ENCODE measurements at regions not wholly inside any gene's neighbourhood (a gene's known extent, or its start where the extent isn't known, plus 50 kb on each side); places are given as distances from the start of the nearest gene placed in this dataset.
"Not testable (repeated sequence)": the region's sequence is repeated elsewhere in the genome, so short reads cannot be mapped to it uniquely, and the experiment has no call there.

DNA sequence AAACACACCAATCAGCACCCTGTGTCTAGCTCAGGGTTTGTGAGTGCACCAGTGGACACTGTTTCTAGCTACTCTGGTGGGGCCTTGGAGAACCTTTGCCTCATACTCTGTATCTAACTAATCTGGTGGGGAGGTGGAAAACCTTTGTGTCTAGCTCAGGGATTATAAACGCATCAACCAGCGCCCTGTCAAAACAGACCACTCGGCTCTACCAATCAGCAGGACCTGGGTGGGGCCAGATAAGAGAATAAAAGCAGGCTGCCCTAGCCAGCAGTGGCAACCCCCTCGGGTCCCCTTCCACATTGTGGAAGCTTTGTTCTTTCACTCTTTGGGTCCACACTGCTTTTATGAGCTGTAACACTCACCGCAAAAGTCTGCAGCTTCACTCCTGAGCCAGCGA is 121.8 kb downstream of the FSCB start:
- DNase-seq = not testable (repeated sequence)

DNA sequence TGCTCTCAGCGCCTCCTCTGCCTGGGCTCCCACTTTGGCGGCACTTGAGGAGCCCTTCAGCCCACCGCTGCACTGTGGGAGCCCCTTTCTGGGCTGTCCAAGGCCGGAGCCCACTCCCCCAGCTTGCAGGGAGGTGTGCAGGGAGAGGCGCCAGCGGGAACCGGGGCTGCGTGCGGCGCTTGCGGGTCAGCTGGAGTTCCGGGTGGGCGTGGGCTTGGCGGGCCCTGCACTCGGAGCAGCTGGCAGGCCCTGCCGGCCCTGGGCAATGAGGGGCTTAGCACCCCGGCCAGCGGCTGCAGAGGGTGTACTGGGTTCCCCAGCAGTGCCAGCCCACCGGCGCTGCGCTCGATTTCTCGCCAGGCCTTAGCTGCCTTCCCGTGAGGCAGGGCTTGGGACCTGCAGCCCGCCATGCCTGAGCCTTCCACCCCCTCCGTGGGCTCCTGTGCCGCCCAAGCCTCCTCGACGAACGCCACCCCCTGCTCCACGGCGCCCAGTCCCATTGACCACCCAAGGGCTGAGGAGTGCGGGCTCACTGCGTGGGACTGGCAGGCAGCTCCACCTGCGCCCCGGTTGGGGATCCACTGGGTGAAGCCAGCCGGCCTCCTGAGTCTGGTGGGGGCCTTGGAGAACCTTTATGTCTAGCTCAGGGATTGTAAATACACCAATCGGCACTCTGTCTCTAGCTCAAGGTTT is 122.3 kb downstream of the FSCB start:
- DNase-seq = not testable (repeated sequence)

DNA sequence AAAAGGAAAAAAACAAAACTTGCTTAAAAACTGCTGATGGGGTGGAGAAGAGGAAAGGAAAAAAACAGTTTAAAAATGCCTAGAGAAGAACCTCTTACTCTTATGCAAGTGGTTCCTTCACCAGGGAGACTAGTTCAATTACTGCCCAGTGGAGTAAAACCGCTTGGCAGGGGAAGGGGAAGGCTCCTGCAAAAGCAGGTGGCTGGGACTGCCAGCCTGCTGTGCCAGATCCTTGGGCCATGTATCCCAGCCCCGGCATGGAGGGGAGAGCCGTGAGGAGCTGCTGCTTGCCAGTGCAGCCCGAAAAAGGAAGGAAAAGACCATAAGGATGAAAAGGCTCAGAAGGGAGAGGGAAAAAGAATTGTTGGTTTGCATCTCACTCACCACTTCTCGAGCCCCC is 123.0 kb downstream of the FSCB start:
- no peak for DNase-seq

DNA sequence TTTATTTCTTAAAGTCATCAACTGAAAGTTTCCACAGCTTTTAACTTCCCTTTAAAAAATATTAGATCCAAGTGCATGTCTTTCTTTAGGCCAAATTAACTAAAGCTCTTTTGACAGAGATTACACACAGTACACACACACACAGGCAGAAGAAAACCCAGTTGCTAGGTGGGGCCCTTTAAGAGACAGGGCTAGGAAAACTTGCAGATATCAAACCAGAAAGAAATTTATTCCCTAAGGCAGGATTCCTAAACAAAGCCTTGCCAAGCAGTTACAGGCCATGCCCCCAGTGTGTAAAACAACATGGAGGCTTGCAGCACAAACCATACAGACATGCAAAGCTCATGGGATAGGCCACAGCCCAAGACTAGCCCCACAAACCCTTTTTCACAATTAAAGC is 123.4 kb downstream of the FSCB start:
- DNase-seq = no peak

DNA sequence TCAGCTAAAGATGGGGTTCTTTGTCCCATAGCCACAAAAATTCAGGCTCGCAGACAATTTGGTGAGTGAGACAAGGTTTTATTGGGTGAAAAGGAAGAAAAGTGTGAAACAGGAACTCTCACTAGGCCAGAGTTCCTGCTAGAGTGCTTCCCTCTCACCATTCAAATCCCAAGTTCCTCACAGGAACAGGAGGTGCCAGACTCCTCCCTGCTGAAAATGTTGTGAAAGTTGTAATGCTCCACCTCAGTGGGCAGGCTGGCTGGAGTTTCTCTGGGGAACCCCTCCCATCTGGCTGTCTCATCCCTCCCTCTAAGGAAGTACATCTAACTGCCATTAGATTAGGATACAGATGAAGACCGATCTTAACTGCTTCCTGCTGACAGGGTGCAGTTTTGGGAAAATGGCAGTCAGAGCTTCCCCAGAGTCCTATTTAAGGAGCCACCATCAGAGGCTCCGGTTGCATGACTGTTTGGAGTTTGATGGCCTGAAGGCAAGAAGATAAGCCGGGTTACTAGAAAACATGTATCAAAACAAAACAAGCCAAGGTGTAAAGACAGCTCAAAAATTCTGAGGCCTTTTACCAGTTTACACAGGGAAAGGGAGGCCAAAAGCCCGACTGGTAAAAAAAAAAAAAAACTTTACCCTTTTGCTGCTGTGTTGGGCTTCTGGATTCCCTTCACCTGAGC is 127.6 kb downstream of the FSCB start:
- DNase-seq = no peak

DNA sequence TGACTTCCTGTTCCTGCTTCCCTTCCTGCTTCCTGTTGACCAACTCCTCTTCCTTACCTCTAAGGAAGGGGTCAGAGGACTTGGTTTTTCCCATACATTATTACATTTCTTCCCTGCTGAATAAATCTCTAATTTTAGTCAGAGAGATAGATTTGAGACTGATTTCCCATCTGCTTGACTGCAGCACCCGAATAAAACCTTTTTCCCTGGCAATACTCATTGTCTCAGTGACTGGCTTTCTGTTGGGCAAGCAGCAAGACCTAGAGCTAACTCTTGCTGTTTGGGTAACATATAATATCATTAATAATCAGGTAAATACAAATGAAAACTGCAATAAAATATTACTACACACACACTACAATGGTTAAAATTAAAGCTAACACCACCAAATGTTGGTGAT is 132.2 kb downstream of the FSCB start:
- no peak for DNase-seq

DNA sequence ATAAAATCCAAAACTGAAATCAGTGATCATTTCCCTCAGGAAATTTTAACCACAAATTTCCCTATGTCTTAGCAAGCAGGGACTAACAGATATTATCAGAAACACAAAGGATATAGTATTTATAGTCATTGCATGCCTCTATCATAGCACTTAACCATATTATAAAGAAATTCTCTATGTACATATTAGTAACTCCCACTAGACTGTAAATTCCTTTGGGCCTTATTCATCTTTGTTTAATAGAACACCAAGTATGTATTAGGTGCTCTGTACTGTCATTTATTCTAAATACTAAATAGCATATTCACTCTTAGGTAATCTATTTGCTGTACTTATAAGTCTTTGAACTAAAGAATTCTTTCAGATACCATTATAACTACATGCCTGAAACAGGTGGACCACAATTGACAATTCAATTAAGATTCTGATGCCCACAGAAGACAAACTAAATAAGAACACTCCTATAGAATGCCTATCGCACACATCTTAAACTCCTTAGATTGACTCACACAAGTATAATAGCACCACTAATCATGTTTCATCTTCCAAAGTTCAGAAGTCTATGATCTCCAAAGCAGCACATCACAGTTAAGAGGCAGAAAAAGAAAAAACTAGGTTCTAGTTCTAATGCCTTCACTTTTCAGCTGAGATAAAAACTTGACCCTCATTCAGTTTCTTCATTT is 134.1 kb downstream of the FSCB start:
- DNase-seq = no peak

DNA sequence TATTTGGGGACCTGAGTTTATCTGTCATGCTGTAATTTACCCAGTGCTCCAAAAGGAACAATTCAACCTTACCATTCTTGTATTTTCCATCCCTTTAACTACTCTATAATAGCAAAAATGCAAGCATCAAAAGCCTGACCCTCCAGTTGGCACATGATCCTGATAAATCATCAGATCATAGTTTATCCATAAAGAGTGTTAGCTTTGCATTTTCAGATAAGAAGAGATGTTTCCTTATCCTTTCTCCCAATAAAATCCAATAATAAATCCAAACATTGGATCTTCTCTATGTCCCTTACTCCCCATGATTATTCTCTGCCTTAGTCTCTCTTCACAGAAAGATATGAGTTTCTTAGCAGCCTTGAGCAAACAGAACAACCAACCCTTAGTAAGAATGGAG is 134.9 kb downstream of the FSCB start:
- DNase-seq = no peak

DNA sequence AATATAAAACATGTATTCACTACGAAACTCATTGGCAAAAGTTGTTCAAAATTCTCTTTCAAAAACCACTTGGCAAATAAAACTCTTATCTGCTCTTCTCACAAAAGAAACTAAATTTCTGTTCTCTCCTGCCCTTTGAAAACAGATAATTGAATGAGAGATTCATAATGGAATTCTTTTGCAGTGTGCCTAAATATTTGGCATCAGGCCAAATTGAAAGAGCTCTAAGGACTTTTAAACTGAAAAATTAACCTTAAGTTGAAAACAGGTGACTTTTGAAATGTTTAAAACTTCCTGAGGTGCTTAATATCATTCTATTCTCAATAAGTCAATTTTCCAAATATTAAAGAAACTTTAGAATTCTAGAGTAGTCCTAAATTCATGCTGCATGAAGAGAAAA is 136.4 kb downstream of the FSCB start:
- DNase-seq = no peak

DNA sequence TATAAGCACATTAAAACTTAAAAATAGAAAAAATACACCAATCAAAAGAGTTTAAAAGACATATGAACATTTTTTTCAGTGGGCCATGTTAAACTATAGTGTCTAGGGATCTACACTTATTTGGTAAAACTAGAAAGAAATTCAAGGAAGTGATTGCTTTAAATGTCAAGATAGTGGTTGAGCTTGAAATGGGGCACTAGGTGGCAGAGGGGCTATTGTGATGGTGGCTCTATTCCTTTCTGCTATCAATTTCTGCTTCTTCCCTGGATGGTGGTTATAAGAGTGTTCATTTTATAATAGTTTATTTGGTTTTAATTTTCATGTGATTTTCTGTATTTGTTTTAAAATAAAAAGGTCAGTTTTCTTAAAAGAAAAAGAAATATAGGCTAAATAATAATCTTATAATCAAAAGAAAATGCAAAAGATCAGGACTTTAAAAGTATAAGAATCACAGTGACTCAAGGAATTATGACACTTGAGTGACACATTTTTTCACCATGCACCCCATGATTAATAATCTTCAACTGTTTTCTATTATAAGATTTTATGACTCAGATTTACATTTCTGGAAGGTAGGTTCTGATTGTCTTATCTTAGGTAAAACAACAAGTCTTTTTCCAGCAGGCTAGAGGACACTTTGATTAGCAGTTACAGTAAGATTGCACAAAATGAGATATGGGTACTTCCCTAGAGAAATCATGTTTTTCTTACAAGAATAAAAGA is 137.5 kb downstream of the FSCB start:
- DNase-seq = no peak

DNA sequence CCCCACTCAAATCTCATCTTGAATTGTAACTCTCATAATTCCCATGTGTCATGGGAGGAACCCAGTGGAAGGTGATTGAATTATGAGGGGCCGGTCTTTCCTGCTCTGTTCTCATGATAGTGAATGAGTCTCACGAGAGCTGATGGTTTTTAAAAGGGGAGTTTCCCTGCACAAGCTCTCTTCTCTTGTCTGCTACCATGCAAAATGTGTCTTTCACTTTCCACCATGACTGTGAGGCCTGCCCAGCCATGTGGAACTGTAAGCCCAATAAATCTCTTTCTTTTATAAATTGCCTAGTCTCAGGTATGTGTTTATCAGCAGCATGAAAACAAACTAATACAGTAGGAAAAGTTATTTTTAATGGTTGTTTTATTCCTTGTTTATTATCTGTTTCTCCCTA is 146.0 kb downstream of the FSCB start:
- DNase-seq = no peak

DNA sequence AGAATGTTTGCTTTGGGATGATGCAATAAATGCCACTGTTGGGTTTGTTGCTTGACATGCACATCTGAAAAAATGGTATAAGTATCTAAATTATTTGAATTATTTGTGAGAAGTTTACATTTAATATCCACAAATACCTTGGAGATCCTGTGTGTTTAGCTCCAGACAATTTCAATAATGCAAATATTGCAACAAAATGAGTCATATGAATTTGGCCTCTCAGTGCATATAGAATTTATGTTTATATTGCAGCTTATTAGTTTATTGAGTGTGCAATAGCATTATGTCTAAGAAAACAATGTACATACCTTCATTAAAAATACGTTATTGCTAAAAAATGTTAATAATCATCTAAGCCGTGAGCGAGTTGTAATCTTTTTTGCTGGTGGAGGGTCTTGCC is 153.3 kb downstream of the FSCB start:
- DNase-seq = no peak

DNA sequence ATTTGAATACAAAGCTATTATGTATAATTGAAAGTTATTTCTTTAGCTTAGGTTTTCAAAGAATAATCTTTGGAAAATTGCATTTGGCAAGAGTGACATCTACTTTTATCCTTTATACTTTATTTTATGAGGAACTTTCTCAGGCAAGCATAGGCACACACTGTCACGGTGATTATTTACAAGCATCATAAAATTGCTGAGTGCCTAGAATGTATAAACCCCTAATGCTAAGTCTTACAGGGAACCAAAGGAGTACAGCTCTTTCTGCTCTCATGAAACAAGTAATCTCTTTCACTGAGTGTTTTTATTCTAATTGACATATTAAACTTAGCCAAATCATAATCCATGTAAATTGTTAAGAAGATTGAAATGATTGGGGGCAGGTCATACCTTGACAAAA is 154.9 kb downstream of the FSCB start:
- no peak for DNase-seq

DNA sequence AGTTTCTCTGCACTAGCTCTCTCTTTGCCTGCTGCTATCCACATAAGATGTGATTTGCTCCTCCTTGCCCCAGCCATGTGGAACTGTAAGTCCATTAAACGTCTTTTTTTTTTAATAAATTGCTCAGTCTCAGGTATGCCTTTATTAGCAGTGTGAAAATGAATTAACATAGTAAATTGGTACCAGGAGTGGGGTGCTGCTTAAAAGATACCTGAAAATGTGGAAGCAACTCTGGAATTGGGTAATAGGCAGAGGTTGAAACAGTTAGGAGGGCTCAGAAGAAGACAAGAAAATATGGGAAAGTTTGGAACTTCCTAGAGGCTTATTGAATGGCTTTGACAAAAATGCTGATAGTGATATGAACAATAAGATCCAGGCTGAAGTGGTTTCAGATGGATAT is 159.8 kb downstream of the FSCB start:
- no peak for DNase-seq

DNA sequence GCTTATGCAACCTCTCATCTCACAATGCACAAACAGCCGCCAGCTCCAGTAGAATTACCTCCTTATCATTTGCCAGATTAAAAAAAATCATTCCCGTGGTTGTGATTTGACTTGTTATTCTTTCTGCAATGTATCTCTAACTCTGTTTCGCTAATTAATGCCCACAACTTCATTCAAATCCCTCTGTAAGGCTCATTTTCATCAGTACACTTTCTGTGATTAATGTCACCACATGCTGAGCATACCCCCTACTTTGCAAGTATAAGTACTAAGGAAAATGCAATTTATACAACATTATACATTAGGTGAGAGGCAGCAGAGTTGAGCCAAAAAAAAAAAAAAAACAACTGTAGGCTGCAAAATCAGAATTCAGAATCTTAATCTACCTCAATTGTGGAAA is 166.0 kb downstream of the FSCB start:
- DNase-seq = no peak

DNA sequence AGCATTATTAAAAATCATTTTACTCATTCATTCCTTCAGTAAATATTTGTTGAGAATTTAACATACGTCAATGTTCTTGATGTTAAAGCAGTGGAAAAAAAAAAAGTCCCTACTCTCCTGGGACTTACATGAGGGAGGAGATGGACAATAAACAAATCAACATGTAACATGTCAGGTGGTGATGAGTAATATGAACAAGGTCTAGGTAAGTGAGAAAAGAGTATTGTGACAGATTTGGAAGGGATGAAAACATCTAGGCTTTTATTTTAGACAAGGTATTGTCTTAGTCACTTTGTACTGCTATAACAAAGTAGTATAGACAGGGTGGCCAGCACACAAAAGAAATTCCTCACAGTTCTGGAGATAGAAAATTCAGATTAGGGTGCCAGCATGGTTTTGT is 167.2 kb downstream of the FSCB start:
- DNase-seq = no peak

DNA sequence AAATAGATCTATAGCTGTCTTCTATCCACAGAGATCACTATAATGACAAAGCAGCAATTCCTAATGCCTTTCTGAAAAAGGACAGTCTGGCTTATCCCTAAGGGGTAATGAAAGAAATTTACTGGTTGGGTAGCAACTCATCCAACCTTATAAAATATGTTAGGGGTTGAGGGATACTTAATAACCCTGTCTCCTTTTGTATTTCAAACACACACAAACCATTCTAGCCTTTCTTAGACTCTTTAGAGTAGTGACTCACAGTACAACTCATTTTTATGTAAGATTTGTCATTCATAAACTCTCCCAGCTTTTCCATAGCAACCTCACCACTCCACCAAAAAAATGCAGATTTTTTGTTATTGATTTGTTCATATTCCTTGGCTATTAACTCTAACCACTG is 167.9 kb downstream of the FSCB start:
- no peak for DNase-seq

DNA sequence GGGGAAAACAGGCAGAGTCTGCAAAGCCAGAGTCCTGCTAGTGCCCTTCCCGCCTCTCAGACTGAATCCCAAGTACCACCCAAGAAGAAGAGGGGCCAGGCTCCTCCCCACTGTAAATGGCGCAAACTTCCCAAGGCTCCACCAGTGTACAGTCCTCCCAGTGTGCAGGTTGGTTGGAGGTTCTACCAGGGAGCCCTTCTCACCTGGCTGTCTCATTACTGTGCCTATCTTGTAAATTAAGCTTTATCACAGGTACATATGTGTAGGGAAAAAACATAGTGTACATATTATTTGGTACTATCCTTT is 189.7 kb downstream of the FSCB start:
- no peak for DNase-seq

DNA sequence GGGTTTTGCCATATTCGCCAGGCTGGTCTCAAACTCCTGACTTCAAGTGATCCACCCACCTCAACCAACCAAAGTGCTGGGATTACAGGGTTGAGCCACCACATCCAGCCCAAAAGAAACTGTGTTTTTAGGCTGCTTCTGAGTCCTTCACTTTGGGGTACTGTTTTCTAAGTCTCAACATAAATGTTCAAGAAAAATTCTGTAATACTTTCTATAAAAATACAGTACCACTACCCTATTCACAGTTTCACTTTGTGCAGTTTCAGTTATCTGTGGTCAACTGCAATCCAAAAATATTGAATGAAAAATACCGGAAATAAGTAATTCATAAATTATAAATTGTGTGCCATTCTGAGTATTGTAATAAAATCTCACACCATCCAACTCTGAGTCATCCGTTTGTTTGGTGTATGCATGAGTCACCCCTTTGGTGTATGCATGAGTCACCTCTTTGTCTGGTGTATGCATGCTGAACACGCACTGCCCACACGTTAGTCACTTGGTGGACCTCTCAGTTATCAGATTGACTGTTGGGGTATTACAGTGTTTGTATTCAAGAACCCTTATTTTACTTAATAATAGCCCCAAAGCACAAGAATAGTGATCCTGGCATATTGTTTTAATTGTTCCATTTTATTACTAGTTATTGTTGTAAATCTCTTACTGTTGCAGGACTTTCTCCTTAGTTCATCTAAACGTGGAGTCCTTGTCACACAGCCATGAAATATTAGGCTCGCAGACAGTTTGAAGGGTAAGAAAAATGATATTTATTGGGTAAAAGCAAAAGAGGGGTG is 190.2 kb downstream of the FSCB start:
- DNase-seq = peak; percentile 13

DNA sequence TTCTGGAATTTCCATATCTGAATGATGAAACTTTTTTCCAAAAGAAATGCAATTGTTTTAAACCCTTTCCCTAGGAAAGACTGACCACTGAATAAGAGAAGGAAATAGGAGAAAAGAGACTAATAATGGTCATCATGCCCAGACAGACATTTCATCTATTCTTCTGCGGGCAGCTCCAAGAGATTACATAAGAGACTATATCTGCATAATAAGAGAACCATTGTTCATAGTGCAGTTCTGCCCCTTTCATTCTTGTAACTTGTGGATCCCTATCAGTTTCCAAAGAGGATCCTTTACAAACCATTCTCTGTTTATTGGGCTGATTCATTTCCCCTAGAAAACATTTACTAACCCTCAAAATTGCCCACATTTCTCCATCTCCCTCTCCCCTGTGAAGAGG is 197.8 kb downstream of the FSCB start:
- no peak for DNase-seq

DNA sequence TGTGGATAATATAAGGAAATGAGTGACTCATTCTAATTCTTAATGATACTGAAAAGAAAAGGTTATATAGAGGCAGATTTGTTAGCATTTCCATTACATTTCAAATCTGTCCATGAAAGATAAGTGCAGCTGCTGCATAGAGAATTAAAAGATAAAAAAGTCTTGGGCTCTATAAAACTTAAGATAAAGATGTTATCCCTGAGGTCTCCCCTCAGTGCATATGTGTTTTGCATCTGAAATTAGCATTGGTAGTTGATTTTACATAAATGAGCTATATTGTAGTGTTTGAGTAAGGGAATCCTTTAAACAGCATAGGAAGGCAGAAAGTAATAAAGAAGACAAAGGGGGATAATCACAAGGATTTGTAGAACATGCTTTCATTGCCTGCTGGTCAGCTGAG is 206.2 kb downstream of the FSCB start:
- no peak for DNase-seq

DNA sequence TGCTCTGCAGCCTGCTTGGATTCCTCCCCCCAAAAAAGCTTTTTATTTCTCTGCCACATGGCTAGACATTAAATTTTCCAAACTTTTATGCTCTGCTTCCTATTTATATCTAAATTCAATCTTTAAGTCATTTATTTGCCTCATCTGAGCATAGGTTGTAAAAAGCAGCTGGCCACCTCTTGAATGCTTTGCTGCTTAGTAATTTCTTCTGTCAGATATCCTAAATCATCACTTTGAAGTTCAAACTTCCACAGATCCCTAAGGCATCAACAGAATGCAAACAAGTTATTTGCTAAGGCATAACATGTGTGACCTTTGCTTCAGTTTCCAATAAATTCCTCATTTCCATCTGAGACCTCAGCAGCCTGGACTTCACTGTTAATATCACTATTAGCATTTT is 209.6 kb downstream of the FSCB start:
- no peak for DNase-seq

DNA sequence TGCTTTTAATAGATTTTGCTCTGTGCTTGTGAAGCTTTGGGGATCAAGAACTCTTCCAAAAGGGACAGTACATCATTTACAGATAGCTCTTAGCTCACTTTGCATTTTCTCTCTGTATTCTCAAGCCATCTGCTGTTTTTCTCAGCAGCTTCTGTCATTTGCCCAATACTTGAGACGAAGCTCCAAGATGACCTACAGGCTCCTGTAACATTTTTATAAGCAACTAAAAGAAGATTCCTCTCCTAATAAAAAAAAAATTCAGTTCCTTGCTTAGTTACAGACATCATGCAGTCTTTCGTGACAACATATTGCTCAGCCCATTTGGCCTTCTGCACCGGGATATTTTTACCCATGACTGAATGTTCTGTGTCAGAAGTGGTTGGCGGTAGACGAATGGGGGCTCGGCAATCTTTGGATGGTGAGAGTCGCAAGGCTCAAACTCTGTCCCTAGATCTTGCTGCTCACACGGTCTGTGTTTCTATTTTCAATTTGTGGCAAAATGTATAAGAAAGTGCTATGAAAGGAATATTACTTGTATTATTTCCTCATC is 215.6 kb downstream of the FSCB start:
- DNase-seq = no peak

Measured in activated naive CD4-positive, alpha-beta T cell treated with anti-CD3 and anti-CD28 coated beads, Interleukin-2, amount 50 U/mL, for 16 hours (primary cell).